A549 (cell line): ENCODE measurements at regions not wholly inside any gene's neighbourhood (a gene's known extent, or its start where the extent isn't known, plus 50 kb on each side); places are given as distances from the start of the nearest gene placed in this dataset.
A peak's percentile ranks its signal among the peaks of the same experiment; 100 is the strongest.

Source experiments
- EP300 ChIP-seq, 2 experiments: fragments of >200 bp; sonication (Bioruptor Twin); formaldehyde crosslinking; IDR thresholded peaks; 2 replicates in 1 of 2; 3 replicates in 1 of 2; pipeline ENCODE4 v1.6.1; 2016 to 2017
- ESRRA ChIP-seq: fragments of 150-350 bp; IDR thresholded peaks from 2 replicates; pipeline ENCODE4 v1.6.1; 2014; ENCODE audit warnings: mild to moderate bottlenecking, low read length, borderline replicate concordance
- MAFK ChIP-seq: fragments of 450-650 bp; IDR thresholded peaks from 2 replicates; pipeline ENCODE4 v1.6.1; 2014; ENCODE audit not compliant: partially characterized antibody
- POLR2A ChIP-seq: IDR thresholded peaks from 2 replicates; pipeline ENCODE4 v1.6.1; 2012; ENCODE audit warnings: mild to moderate bottlenecking, low read length
- POLR2AphosphoS2 ChIP-seq: conservative IDR thresholded peaks from 2 replicates; pipeline ENCODE4 v1.6.1; 2012; ENCODE audit warnings: low read length, improper control_type of control experiment, inconsistent platforms
- RFX5 ChIP-seq: fragments of 450-650 bp; IDR thresholded peaks from 2 replicates; pipeline ENCODE4 v1.7.1; 2014; ENCODE audit warnings: antibody characterized with exemption, mild to moderate bottlenecking, moderate library complexity
- RNF2 ChIP-seq: fragments of 200-600 bp; sonication (generic); IDR thresholded peaks from 2 replicates; pipeline ENCODE4 v1.6.1; 2016; ENCODE audit warnings: low read depth, mild to moderate bottlenecking, antibody characterized with exemption, moderate library complexity, borderline replicate concordance
- TP53 ChIP-seq: fragments of 250-450 bp; sonication (Bioruptor Pico); IDR thresholded peaks from 2 replicates; pipeline ENCODE4 v1.5.0; 2021; ENCODE audit warnings: mild to moderate bottlenecking, moderate library complexity
- ZC3H11A ChIP-seq: fragments of 450-650 bp; IDR thresholded peaks from 2 replicates; pipeline ENCODE4 v1.6.1; 2014; ENCODE audit warnings: antibody characterized with exemption, mild to moderate bottlenecking
- ZSCAN20 ChIP-seq: fragments of 250-450 bp; sonication (Bioruptor Pico); IDR thresholded peaks from 2 replicates; pipeline ENCODE4 v1.8.0; 2022; ENCODE audit warnings: mild to moderate bottlenecking, moderate library complexity
- TF ChIP-seq, protein P1 (sequence below): fragments of >200 bp; sonication (Bioruptor Twin); formaldehyde crosslinking; IDR thresholded peaks from 3 replicates; pipeline ENCODE4 v1.5.1; 2016
- TF ChIP-seq, protein P2 (sequence below): fragments of 250-450 bp; sonication (Bioruptor Pico); IDR thresholded peaks from 2 replicates; pipeline ENCODE4 v1.5.0; 2021; ENCODE audit warnings: mild to moderate bottlenecking, moderate library complexity, borderline replicate concordance
- TF ChIP-seq, protein P3 (sequence below): fragments of 200-600 bp; sonication (generic); IDR thresholded peaks from 2 replicates; pipeline ENCODE4 v1.6.1; 2016; ENCODE audit warnings: antibody characterized with exemption, mild to moderate bottlenecking, moderate library complexity

DNA sequence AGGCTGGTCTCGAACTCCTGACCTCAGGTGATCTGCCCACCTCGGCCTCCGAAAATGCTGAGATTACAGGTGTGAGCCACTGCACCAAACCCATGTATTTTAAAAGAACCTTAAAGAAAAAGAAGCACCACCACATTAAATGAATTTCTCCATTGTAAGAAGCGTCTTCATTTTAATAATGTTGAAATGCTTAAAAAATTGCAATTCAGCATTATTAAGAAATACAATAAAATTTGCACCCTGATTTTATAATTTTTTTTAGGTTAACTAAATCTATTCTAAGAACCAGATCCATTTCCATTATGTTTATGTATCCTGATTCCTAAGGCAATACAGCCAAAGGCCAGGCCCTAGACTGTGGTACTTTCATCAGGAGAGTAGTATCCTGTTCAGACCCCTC, 167.2 kb downstream of the BTC start:
- TF ChIP-seq RFX5: no peak
- TF ChIP-seq, protein P1, sequence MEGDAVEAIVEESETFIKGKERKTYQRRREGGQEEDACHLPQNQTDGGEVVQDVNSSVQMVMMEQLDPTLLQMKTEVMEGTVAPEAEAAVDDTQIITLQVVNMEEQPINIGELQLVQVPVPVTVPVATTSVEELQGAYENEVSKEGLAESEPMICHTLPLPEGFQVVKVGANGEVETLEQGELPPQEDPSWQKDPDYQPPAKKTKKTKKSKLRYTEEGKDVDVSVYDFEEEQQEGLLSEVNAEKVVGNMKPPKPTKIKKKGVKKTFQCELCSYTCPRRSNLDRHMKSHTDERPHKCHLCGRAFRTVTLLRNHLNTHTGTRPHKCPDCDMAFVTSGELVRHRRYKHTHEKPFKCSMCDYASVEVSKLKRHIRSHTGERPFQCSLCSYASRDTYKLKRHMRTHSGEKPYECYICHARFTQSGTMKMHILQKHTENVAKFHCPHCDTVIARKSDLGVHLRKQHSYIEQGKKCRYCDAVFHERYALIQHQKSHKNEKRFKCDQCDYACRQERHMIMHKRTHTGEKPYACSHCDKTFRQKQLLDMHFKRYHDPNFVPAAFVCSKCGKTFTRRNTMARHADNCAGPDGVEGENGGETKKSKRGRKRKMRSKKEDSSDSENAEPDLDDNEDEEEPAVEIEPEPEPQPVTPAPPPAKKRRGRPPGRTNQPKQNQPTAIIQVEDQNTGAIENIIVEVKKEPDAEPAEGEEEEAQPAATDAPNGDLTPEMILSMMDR: no peak
- TF ChIP-seq, protein P2, sequence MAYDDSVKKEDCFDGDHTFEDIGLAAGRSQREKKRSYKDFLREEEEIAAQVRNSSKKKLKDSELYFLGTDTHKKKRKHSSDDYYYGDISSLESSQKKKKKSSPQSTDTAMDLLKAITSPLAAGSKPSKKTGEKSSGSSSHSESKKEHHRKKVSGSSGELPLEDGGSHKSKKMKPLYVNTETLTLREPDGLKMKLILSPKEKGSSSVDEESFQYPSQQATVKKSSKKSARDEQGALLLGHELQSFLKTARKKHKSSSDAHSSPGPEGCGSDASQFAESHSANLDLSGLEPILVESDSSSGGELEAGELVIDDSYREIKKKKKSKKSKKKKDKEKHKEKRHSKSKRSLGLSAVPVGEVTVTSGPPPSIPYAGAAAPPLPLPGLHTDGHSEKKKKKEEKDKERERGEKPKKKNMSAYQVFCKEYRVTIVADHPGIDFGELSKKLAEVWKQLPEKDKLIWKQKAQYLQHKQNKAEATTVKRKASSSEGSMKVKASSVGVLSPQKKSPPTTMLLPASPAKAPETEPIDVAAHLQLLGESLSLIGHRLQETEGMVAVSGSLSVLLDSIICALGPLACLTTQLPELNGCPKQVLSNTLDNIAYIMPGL: no peak
- no peak for TF ChIP-seq RNF2
- TF ChIP-seq, protein P3, sequence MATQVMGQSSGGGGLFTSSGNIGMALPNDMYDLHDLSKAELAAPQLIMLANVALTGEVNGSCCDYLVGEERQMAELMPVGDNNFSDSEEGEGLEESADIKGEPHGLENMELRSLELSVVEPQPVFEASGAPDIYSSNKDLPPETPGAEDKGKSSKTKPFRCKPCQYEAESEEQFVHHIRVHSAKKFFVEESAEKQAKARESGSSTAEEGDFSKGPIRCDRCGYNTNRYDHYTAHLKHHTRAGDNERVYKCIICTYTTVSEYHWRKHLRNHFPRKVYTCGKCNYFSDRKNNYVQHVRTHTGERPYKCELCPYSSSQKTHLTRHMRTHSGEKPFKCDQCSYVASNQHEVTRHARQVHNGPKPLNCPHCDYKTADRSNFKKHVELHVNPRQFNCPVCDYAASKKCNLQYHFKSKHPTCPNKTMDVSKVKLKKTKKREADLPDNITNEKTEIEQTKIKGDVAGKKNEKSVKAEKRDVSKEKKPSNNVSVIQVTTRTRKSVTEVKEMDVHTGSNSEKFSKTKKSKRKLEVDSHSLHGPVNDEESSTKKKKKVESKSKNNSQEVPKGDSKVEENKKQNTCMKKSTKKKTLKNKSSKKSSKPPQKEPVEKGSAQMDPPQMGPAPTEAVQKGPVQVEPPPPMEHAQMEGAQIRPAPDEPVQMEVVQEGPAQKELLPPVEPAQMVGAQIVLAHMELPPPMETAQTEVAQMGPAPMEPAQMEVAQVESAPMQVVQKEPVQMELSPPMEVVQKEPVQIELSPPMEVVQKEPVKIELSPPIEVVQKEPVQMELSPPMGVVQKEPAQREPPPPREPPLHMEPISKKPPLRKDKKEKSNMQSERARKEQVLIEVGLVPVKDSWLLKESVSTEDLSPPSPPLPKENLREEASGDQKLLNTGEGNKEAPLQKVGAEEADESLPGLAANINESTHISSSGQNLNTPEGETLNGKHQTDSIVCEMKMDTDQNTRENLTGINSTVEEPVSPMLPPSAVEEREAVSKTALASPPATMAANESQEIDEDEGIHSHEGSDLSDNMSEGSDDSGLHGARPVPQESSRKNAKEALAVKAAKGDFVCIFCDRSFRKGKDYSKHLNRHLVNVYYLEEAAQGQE: no peak
- no peak for TF ChIP-seq POLR2A
- TF ChIP-seq POLR2AphosphoS2: no peak
- TF ChIP-seq EP300 (IDR thresholded peaks at IDR 0.05): no peak
- TF ChIP-seq TP53 (CRISPR knock-in tag): no peak
- TF ChIP-seq ZSCAN20: no peak
- TF ChIP-seq ESRRA: no peak
- TF ChIP-seq ZC3H11A: no peak
- TF ChIP-seq MAFK: peak; percentile 91
